ENCODE measurements at regions not wholly inside any gene's neighbourhood (a gene's known extent, or its start where the extent isn't known, plus 50 kb on each side); places are given as distances from the start of the nearest gene placed in this dataset.

GRCh38 chr4:137468836-137469235 lies 63.5 kb downstream of the PCDH18 start:
- no peaks in the 10 kb centered on the region for H3K79me2 ChIP-seq (ENCODE audit: low read length)
- no peak overlapping the region for H3K4me2 ChIP-seq (ENCODE audit: low read length)
- ATAC-seq (no peak), DNase-seq (no peak)
- POLR2A ChIA-PET (ENCODE audit: unreplicated experiment): no interaction called here
- H3K9me3 ChIP-seq (ENCODE audit: low read length): no peaks in the 10 kb centered on the region
- H3K4me3 ChIP-seq (ENCODE audit: low read length): no peak overlapping the region
- no peak overlapping the region for H3K27ac ChIP-seq (ENCODE audit: low read length)
- H3K4me1 ChIP-seq (ENCODE audit: insufficient read depth, low read length): peaks cover 27% of the 10 kb centered on the region
- no peak overlapping the region for H2AFZ ChIP-seq (ENCODE audit: low read length)
- no TSS peak for BruUV-seq (replicated peaks)
- TF ChIP-seq EZH2 (IDR thresholded peaks at IDR 0.05; ENCODE audit: low read length, unreplicated experiment): no peak
- no peak for TF ChIP-seq EZH2phosphoT487 (IDR thresholded peaks at IDR 0.05; ENCODE audit: borderline replicate concordance, low read length)
- TF ChIP-seq, protein P1, sequence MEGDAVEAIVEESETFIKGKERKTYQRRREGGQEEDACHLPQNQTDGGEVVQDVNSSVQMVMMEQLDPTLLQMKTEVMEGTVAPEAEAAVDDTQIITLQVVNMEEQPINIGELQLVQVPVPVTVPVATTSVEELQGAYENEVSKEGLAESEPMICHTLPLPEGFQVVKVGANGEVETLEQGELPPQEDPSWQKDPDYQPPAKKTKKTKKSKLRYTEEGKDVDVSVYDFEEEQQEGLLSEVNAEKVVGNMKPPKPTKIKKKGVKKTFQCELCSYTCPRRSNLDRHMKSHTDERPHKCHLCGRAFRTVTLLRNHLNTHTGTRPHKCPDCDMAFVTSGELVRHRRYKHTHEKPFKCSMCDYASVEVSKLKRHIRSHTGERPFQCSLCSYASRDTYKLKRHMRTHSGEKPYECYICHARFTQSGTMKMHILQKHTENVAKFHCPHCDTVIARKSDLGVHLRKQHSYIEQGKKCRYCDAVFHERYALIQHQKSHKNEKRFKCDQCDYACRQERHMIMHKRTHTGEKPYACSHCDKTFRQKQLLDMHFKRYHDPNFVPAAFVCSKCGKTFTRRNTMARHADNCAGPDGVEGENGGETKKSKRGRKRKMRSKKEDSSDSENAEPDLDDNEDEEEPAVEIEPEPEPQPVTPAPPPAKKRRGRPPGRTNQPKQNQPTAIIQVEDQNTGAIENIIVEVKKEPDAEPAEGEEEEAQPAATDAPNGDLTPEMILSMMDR (conservative IDR thresholded peaks at IDR 0.05; ENCODE audit: low read depth, low read length): no peak
- H3K9ac ChIP-seq (ENCODE audit: low read length): no peak overlapping the region
- no peaks in the 10 kb centered on the region for H4K20me1 ChIP-seq (ENCODE audit: low read length)
- H3K9me2 ChIP-seq (replicated peaks; ENCODE audit: low read length): no peaks in the 10 kb centered on the region
- intact Hi-C loops (cut with micrococcal nuclease): no loop called here
- H3F3A ChIP-seq (ENCODE audit: low read length, unreplicated experiment): peaks cover 10% of the 10 kb centered on the region
- no peaks in the 10 kb centered on the region for H3K36me3 ChIP-seq (ENCODE audit: low read depth, low read length)
- CTCF ChIA-PET: no interaction called here
- H3K27me3 ChIP-seq (ENCODE audit: low read length): no peaks in the 10 kb centered on the region

DNA sequence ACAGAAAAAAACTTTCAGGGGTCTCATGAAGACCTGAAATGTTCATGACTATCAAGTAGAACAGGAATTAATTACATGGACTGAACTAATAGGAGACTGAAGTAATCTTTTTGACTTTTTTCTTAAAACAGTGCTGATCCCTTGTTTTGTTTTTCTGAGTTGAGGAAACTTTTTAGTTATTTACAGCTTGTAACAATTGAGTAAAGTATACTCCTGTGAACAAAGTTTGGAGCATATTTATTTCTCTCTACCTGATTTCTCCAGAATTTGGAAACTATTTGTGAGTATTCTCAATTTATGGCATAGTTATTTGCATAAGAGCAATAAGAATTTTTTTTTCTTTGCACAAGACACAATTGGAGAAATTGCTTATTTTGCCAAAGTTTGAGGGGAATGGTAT lies 64.8 kb downstream of the PCDH18 start:
- Histone ChIP-seq H3K79me2 (ENCODE audit: low read length) (no peaks in the 10 kb centered on the region), H3K9me2 (replicated peaks; ENCODE audit: low read length) (no peaks in the 10 kb centered on the region), H3K4me2 (ENCODE audit: low read length) (no peak overlapping the region), H3F3A (ENCODE audit: low read length, unreplicated experiment) (peaks cover 10% of the 10 kb centered on the region), H3K9ac (ENCODE audit: low read length) (no peak overlapping the region), H3K4me1 (ENCODE audit: insufficient read depth, low read length) (peaks cover 23% of the 10 kb centered on the region), H3K27ac (ENCODE audit: low read length) (no peak overlapping the region), H2AFZ (ENCODE audit: low read length) (no peak overlapping the region), H3K9me3 (ENCODE audit: low read length) (no peaks in the 10 kb centered on the region), H3K27me3 (ENCODE audit: low read length) (no peaks in the 10 kb centered on the region), H3K4me3 (ENCODE audit: low read length) (no peak overlapping the region), H4K20me1 (ENCODE audit: low read length) (no peaks in the 10 kb centered on the region), H3K36me3 (ENCODE audit: low read depth, low read length) (no peaks in the 10 kb centered on the region)
- intact Hi-C loops (cut with micrococcal nuclease): no loop called here
- DNase-seq (no peak), ATAC-seq (no peak)
- TF ChIP-seq EZH2phosphoT487 (IDR thresholded peaks at IDR 0.05; ENCODE audit: borderline replicate concordance, low read length) (no peak), EZH2 (IDR thresholded peaks at IDR 0.05; ENCODE audit: low read length, unreplicated experiment) (no peak)
- TF ChIP-seq, protein P1 (conservative IDR thresholded peaks at IDR 0.05; ENCODE audit: low read depth, low read length): no peak
- ChIA-PET CTCF (no interaction called here), POLR2A (ENCODE audit: unreplicated experiment) (no interaction called here)
- no TSS peak for BruUV-seq (replicated peaks)

DNA sequence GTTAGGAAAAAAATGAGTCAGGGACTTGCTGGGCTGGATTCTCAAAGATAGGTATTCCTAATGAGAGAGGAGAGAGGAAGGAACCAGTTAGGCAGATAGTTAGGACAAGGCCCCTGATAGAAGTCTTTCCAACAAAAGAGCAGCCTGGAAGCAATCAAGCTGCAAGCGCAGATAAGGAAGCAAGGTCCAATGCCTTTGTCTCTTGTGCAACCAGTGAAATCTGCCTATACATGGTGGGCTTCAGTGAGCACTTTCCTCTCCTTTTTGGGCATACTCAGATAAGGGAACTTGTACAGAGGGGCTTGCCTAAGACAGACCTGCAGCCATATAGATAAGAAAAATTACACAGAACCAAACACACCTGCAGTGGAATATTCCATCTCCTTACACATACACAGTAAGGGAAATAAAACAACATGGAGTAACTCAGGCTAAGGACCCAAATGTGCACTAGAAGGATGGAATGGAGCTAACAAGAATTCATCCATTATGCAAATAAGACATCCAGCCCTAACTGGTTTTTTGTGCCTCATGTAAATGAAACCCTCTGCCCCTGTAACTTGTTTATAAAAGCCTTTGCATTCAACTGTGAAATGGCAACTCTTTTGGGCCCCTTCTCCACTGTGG lies 68.8 kb downstream of the PCDH18 start:
- H3K4me1 ChIP-seq (ENCODE audit: insufficient read depth, low read length): no peaks in the 10 kb centered on the region
- POLR2A ChIA-PET (ENCODE audit: unreplicated experiment): no interaction called here
- no peak overlapping the region for H3K4me3 ChIP-seq (ENCODE audit: low read length)
- H3K79me2 ChIP-seq (ENCODE audit: low read length): no peaks in the 10 kb centered on the region
- H3F3A ChIP-seq (ENCODE audit: low read length, unreplicated experiment): no peaks in the 10 kb centered on the region
- no peak overlapping the region for H3K9ac ChIP-seq (ENCODE audit: low read length)
- H3K9me3 ChIP-seq (ENCODE audit: low read length): no peaks in the 10 kb centered on the region
- DNase-seq (no peak), ATAC-seq (no peak)
- H3K27ac ChIP-seq (ENCODE audit: low read length): no peak overlapping the region
- H2AFZ ChIP-seq (ENCODE audit: low read length): no peak overlapping the region
- H3K4me2 ChIP-seq (ENCODE audit: low read length): no peak overlapping the region
- TF ChIP-seq, protein P1 (conservative IDR thresholded peaks at IDR 0.05; ENCODE audit: low read depth, low read length): no peak
- no peak for TF ChIP-seq EZH2 (IDR thresholded peaks at IDR 0.05; ENCODE audit: low read length, unreplicated experiment)
- no peak for TF ChIP-seq EZH2phosphoT487 (IDR thresholded peaks at IDR 0.05; ENCODE audit: borderline replicate concordance, low read length)
- intact Hi-C loops (cut with micrococcal nuclease): no loop called here
- CTCF ChIA-PET: interaction anchor here (0.7 kb wide), 1 partner anchor 1475 kb away, joined by 3 read pairs; no protein-coding TSS in a partner anchor
- H3K9me2 ChIP-seq (replicated peaks; ENCODE audit: low read length): no peaks in the 10 kb centered on the region
- H3K27me3 ChIP-seq (ENCODE audit: low read length): no peaks in the 10 kb centered on the region
- H4K20me1 ChIP-seq (ENCODE audit: low read length): no peaks in the 10 kb centered on the region
- BruUV-seq (replicated peaks): no TSS peak
- H3K36me3 ChIP-seq (ENCODE audit: low read depth, low read length): no peaks in the 10 kb centered on the region
